H1 (cell line): ENCODE measurements at regions not wholly inside any gene's neighbourhood (a gene's known extent, or its start where the extent isn't known, plus 50 kb on each side); places are given as distances from the start of the nearest gene placed in this dataset.

ENCODE experiments used
- CTCF ChIA-PET: fragments of 300-600 bp; sonication (Branson Sonifier 250); formaldehyde crosslinking; loops from one replicate; lab custom pipeline; 2021; ENCODE audit not compliant: partially characterized antibody; lab: Charles Lee
- POLR2A ChIA-PET: fragments of 300-600 bp; sonication (Branson Sonifier 250); formaldehyde crosslinking; loops from one replicate; lab custom pipeline; 2021; ENCODE audit warnings: inconsistent platforms; ENCODE audit not compliant: partially characterized antibody; lab: Charles Lee
- DNase-seq, 2 experiments: peaks; one replicate each; pipeline versions ENCODE4 v3.0.0 to v3.0.0-alpha.2; 2010 to 2022; ENCODE audit warnings: low spot score in 2 of 2, low read depth in 1 of 2, mixed read lengths in 1 of 2
- FAIRE-seq: peaks from 2 replicates; lab custom pipeline; 2011; peaks lifted over from hg19 to GRCh38; lab: Jason Lieb, UNC
- H2AFZ ChIP-seq: 2 replicates; pipeline ENCODE4 v1.8.1; 2012; ENCODE audit warnings: low read length, inconsistent platforms
- H2AK5ac ChIP-seq: 2 replicates; pipeline ENCODE4 v1.6.1; 2013; ENCODE audit warnings: low read depth, low read length
- H2BK120ac ChIP-seq: replicated peaks from 2 replicates; pipeline ENCODE3; 2013; ENCODE audit warnings: low read depth, low read length, inconsistent platforms
- H2BK12ac ChIP-seq: 2 replicates; pipeline ENCODE4 v1.6.1; 2013; ENCODE audit warnings: low read depth, low read length
- H2BK15ac ChIP-seq: 2 replicates; pipeline ENCODE4 v1.6.1; 2013; ENCODE audit warnings: low read length
- H2BK20ac ChIP-seq: 2 replicates; pipeline ENCODE4 v1.6.1; 2013; ENCODE audit warnings: low read length
- H2BK5ac ChIP-seq: 2 replicates; pipeline ENCODE4 v1.6.1; 2013; ENCODE audit warnings: low read depth, low read length
- H3K14ac ChIP-seq: 2 replicates; pipeline ENCODE4 v1.6.1; 2013; ENCODE audit warnings: inconsistent platforms; ENCODE audit not compliant: insufficient read length
- H3K18ac ChIP-seq: 2 replicates; pipeline ENCODE4 v1.6.1; 2013; ENCODE audit warnings: low read length; ENCODE audit errors: extremely low read depth
- H3K23ac ChIP-seq: 2 replicates; pipeline ENCODE4 v1.6.1; 2013; ENCODE audit warnings: inconsistent platforms; ENCODE audit not compliant: insufficient read length
- H3K23me2 ChIP-seq: 2 replicates; pipeline ENCODE4 v1.6.1; 2013; ENCODE audit warnings: low read depth, low read length
- H3K27ac ChIP-seq: 2 replicates; pipeline ENCODE4 v1.6.1; 2011; ENCODE audit warnings: low read depth, low read length, inconsistent platforms
- H3K27me3 ChIP-seq, 4 experiments: replicated peaks in 1 of 4; 1 replicate in 1 of 4; 2 replicates in 3 of 4; pipeline versions ENCODE4 v1.6.1 to v1.8.1; 2011 to 2013; ENCODE audit warnings: low read length in 3 of 4, mild to moderate bottlenecking in 3 of 4, inconsistent platforms in 2 of 4, mixed read lengths in 2 of 4, moderate library complexity in 1 of 4; ENCODE audit not compliant: control insufficient read depth in 3 of 4, insufficient read depth in 3 of 4; ENCODE audit errors: extremely low read depth in 1 of 4
- H3K36me3 ChIP-seq, 4 experiments: 2 replicates each; pipeline versions ENCODE4 v1.6.1 to v1.8.1; 2011 to 2013; ENCODE audit warnings: mild to moderate bottlenecking in 4 of 4, low read length in 3 of 4, moderate library complexity in 2 of 4, control low read depth in 1 of 4, inconsistent platforms in 1 of 4; ENCODE audit not compliant: insufficient read depth in 4 of 4, control insufficient read depth in 2 of 4
- H3K4ac ChIP-seq: replicated peaks from 2 replicates; pipeline ENCODE3; 2013; ENCODE audit warnings: low read length, low read depth, mixed read lengths, inconsistent platforms; ENCODE audit not compliant: insufficient read length
- H3K4me1 ChIP-seq, 4 experiments: replicated peaks in 1 of 4; 1 replicate in 1 of 4; 2 replicates in 3 of 4; pipeline versions ENCODE4 v1.6.1 to v1.8.1; 2011 to 2013; ENCODE audit warnings: low read length in 3 of 4, inconsistent platforms in 2 of 4, mixed read lengths in 1 of 4; ENCODE audit not compliant: insufficient read depth in 4 of 4, control insufficient read depth in 3 of 4
- H3K4me2 ChIP-seq, 2 experiments: 2 replicates each; pipeline versions ENCODE4 v1.6.1 to v1.8.1; 2011 to 2013; ENCODE audit warnings: low read depth in 2 of 2, low read length in 2 of 2, control low read depth in 1 of 2, inconsistent platforms in 1 of 2, mild to moderate bottlenecking in 1 of 2; ENCODE audit not compliant: insufficient read depth in 1 of 2
- H3K4me3 ChIP-seq, 4 experiments: fragments of 200-600, 300-600 bp in 1 of 4; sonication (generic), shearing (Covaris generic), sonication (Bioruptor Twin) in 1 of 4; 2 replicates each; pipeline versions ENCODE4 v1.5.1 to v1.8.1; 2011 to 2016; ENCODE audit warnings: low read length in 4 of 4, low read depth in 3 of 4, control low read depth in 2 of 4, inconsistent platforms in 2 of 4, mild to moderate bottlenecking in 2 of 4, mixed read lengths in 1 of 4, moderate library complexity in 1 of 4; ENCODE audit not compliant: insufficient read depth in 2 of 4; ENCODE audit errors: extremely low read depth in 1 of 4
- H3K56ac ChIP-seq: replicated peaks from 2 replicates; pipeline ENCODE3; 2013; ENCODE audit warnings: low read depth, mild to moderate bottlenecking, mixed read lengths, low read length, inconsistent platforms; ENCODE audit not compliant: insufficient read length
- H3K79me1 ChIP-seq: 2 replicates; pipeline ENCODE4 v1.6.1; 2013; ENCODE audit warnings: low read depth, low read length, control low read depth
- H3K79me2 ChIP-seq, 2 experiments: 2 replicates each; pipeline versions ENCODE4 v1.6.1 to v1.8.1; 2012 to 2013; ENCODE audit warnings: low read length in 2 of 2, mild to moderate bottlenecking in 2 of 2, inconsistent platforms in 1 of 2; ENCODE audit not compliant: insufficient read depth in 2 of 2, control insufficient read depth in 1 of 2
- H3K9ac ChIP-seq, 4 experiments: replicated peaks in 1 of 4; 1 replicate in 1 of 4; 2 replicates in 3 of 4; pipeline versions ENCODE4 v1.6.1 to v1.8.1; 2011 to 2013; ENCODE audit warnings: low read depth in 3 of 4, low read length in 3 of 4, control low read depth in 2 of 4, mild to moderate bottlenecking in 2 of 4, moderate library complexity in 2 of 4, inconsistent platforms in 1 of 4; ENCODE audit errors: extremely low read depth in 1 of 4
- H3K9me3 ChIP-seq, 2 experiments: 2 replicates each; pipeline versions ENCODE4 v1.6.1 to v1.8.1; 2012 to 2013; ENCODE audit warnings: mild to moderate bottlenecking in 2 of 2, moderate library complexity in 2 of 2, control low read depth in 1 of 2, inconsistent platforms in 1 of 2, low read depth in 1 of 2, low read length in 1 of 2, mixed read lengths in 1 of 2; ENCODE audit not compliant: insufficient read depth in 2 of 2
- H4K20me1 ChIP-seq, 2 experiments: replicated peaks in 1 of 2; 2 replicates each; pipeline versions ENCODE3 to v1.8.1; 2011 to 2013; ENCODE audit warnings: inconsistent platforms in 2 of 2, low read length in 2 of 2, mild to moderate bottlenecking in 1 of 2; ENCODE audit not compliant: insufficient read depth in 2 of 2, control insufficient read depth in 1 of 2
- H4K5ac ChIP-seq: 2 replicates; pipeline ENCODE4 v1.6.1; 2013; ENCODE audit warnings: low read length, low read depth, mixed read lengths, inconsistent platforms; ENCODE audit not compliant: insufficient read length
- H4K8ac ChIP-seq: 2 replicates; pipeline ENCODE4 v1.8.0; 2013; ENCODE audit warnings: mild to moderate bottlenecking, moderate library complexity, low read length, inconsistent platforms; ENCODE audit not compliant: insufficient read depth; ENCODE audit errors: extremely low read depth
- H4K91ac ChIP-seq: replicated peaks from 2 replicates; pipeline ENCODE3; 2013; ENCODE audit warnings: low read length, mixed read lengths, inconsistent platforms; ENCODE audit not compliant: insufficient read length
- CBX5 ChIP-seq: fragments of 300-800, 300-1000 bp; sonication (generic); IDR thresholded peaks from 2 replicates; pipeline ENCODE4 v1.7.1; 2016; ENCODE audit warnings: antibody characterized with exemption, low read length, low read depth
- CHD2 ChIP-seq: IDR thresholded peaks from 2 replicates; pipeline ENCODE4 v1.6.1; 2012; ENCODE audit warnings: low read length, improper control_type of control experiment
- CREB1 ChIP-seq: IDR thresholded peaks from 2 replicates; pipeline ENCODE4 v1.6.1; 2012; ENCODE audit warnings: inconsistent platforms
- E2F6 ChIP-seq: IDR thresholded peaks from 2 replicates; pipeline ENCODE4 v1.6.1; 2012; ENCODE audit warnings: inconsistent platforms
- GABPA ChIP-seq: IDR thresholded peaks from 2 replicates; pipeline ENCODE4 v1.6.1; 2011; ENCODE audit warnings: mild to moderate bottlenecking, low read length, moderate library complexity, borderline replicate concordance; ENCODE audit not compliant: insufficient read depth
- GTF2F1 ChIP-seq: IDR thresholded peaks from 2 replicates; pipeline ENCODE4 v1.6.1; 2012; ENCODE audit warnings: low read depth, low read length, improper control_type of control experiment, borderline replicate concordance
- KDM5A ChIP-seq: fragments of 200-600 bp; IDR thresholded peaks from 2 replicates; pipeline ENCODE4 v1.7.1; 2012; ENCODE audit warnings: mild to moderate bottlenecking, low read length, inconsistent platforms, mixed read lengths
- PHF8 ChIP-seq: fragments of 200-600 bp; sonication (generic); conservative IDR thresholded peaks from 2 replicates; pipeline ENCODE4 v1.7.1; 2012; ENCODE audit warnings: low read depth, mild to moderate bottlenecking, inconsistent platforms, low read length, moderate library complexity
- POLR2A ChIP-seq, 2 experiments: IDR thresholded peaks; 1 replicate in 1 of 2; 2 replicates in 1 of 2; pipeline ENCODE4 v1.6.1; 2011; ENCODE audit warnings: low read depth in 2 of 2, low read length in 2 of 2, mild to moderate bottlenecking in 2 of 2; ENCODE audit errors: control extremely low read depth in 1 of 2
- POLR2AphosphoS5 ChIP-seq: IDR thresholded peaks from 2 replicates; pipeline ENCODE4 v1.6.1; 2011; ENCODE audit warnings: low read depth, low read length
- RFX5 ChIP-seq: IDR thresholded peaks from 2 replicates; pipeline ENCODE4 v1.6.1; 2011; ENCODE audit warnings: low read depth, low read length, improper control_type of control experiment, borderline replicate concordance
- RNF2 ChIP-seq: fragments of 200-900, 300-1000 bp; sonication (generic); IDR thresholded peaks from 2 replicates; pipeline ENCODE4 v1.7.1; 2016; ENCODE audit warnings: borderline replicate concordance, low read depth, mild to moderate bottlenecking, antibody characterized with exemption, low read length; ENCODE audit not compliant: poor library complexity, severe bottlenecking; ENCODE audit errors: missing control alignments
- SIN3A ChIP-seq, 2 experiments: IDR thresholded peaks in 1 of 2; conservative IDR thresholded peaks in 1 of 2; 2 replicates each; pipeline ENCODE4 v1.6.1; 2011 to 2012; ENCODE audit warnings: low read length in 2 of 2, improper control_type of control experiment in 1 of 2, low read depth in 1 of 2, mild to moderate bottlenecking in 1 of 2
- SIX5 ChIP-seq: IDR thresholded peaks from 2 replicates; pipeline ENCODE4 v1.6.1; 2011; ENCODE audit warnings: mild to moderate bottlenecking, low read depth, low read length
- TEAD4 ChIP-seq: IDR thresholded peaks from 2 replicates; pipeline ENCODE4 v1.6.1; 2012; ENCODE audit warnings: low read depth, low read length, inconsistent platforms, mixed read lengths
- YY1 ChIP-seq: IDR thresholded peaks from 2 replicates; pipeline ENCODE4 v1.6.1; 2011; ENCODE audit warnings: low read depth, mild to moderate bottlenecking, low read length
- WGBS, 2 experiments: shearing (Covaris generic) in 1 of 2; methylation state at CpG; one replicate each; pipeline versions ENCODE4 v1.1.6 to v1.1.7; 2013 to 2015; ENCODE audit warnings: low lambda C conversion rate in 2 of 2, mixed read lengths in 2 of 2, inconsistent platforms in 1 of 2, low coverage in 1 of 2, missing lambda C conversion rate in 1 of 2; ENCODE audit not compliant: insufficient replicate concordance in 2 of 2, insufficient coverage in 1 of 2, insufficient read length in 1 of 2; ENCODE audit errors: extremely low coverage in 1 of 2, missing lambda C conversion rate in 1 of 2; 5-methylcytosine and 5-hydroxymethylcytosine counted together

DNA sequence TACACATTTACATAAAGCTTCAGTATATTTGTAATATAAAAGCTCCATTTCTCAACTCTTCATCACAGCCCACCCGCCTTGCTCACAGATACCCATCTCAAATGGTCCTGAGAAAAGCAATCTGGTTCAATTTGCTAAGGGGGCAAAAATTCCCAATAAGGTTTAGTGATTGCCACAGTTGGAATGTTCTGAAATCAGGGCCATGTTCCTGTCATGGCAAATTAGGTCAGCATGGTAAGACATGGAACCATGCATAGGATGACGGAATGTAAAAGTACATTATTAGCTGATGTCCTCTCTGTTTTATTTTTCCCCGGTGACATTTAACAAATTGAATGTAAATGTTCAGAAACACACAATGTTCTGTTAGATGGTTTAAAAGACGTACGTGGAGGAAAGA lies 274.3 kb downstream of the MZT1 start:
- Histone ChIP-seq H3K4me1 (no peaks in the 10 kb centered on the region), H3K14ac (no peak overlapping the region), H3K4me3 (no peak overlapping the region), H3K23ac (no peak overlapping the region), H3K9me3 (peaks cover 2 to 5% of the 10 kb centered on the region in 2 experiments; a peak in 3 of 4 replicates), H2AFZ (no peak overlapping the region), H2BK20ac (no peak overlapping the region), H3K56ac (no peak overlapping the region), H2BK120ac (no peak overlapping the region), H2BK12ac (no peak overlapping the region), H3K79me2 (no peaks in the 10 kb centered on the region), H3K27me3 (no peaks in the 10 kb centered on the region), H3K18ac (no peak overlapping the region), H3K9ac (no peak overlapping the region), H2BK15ac (no peak overlapping the region), H3K79me1 (no peaks in the 10 kb centered on the region), H3K4me2 (no peak overlapping the region), H3K27ac (no peak overlapping the region), H3K23me2 (no peaks in the 10 kb centered on the region), H4K8ac (no peak overlapping the region), H2BK5ac (no peak overlapping the region), H2AK5ac (no peak overlapping the region), H4K91ac (no peak overlapping the region), H3K36me3 (no peaks in the 10 kb centered on the region), H3K4ac (no peak overlapping the region), H4K5ac (no peak overlapping the region), H4K20me1 (no peaks in the 10 kb centered on the region)
- CTCF ChIA-PET: no interaction called here
- 97% methylated on average over 5 of the region's 5 CpGs; no CpG with 5 or more reads in 1 of the 2 experiments for WGBS, 2 experiments
- POLR2A ChIA-PET: no interaction called here
- DNase-seq: no peak
- FAIRE-seq: no peak
- TF ChIP-seq RNF2 (no peak), CREB1 (no peak), SIX5 (no peak), GABPA (no peak), TEAD4 (no peak), SIN3A (conservative IDR thresholded peaks at IDR 0.05 in 1 of 2, IDR thresholded peaks at IDR 0.05 in 1 of 2; ENCODE audit: low read depth in 1 of 2, low read length in 2 of 2) (no peak), RFX5 (no peak), CHD2 (no peak), YY1 (no peak), PHF8 (no peak), GTF2F1 (no peak), CBX5 (no peak), POLR2AphosphoS5 (no peak), KDM5A (no peak), POLR2A (IDR thresholded peaks at IDR 0.05; ENCODE audit: control extremely low read depth in 1 of 2, low read depth in 2 of 2, low read length in 2 of 2) (no peak), E2F6 (no peak)
